ENCODE measurements at regions not wholly inside any gene's neighbourhood (a gene's known extent, or its start where the extent isn't known, plus 50 kb on each side); places are given as distances from the start of the nearest gene placed in this dataset.

DNA sequence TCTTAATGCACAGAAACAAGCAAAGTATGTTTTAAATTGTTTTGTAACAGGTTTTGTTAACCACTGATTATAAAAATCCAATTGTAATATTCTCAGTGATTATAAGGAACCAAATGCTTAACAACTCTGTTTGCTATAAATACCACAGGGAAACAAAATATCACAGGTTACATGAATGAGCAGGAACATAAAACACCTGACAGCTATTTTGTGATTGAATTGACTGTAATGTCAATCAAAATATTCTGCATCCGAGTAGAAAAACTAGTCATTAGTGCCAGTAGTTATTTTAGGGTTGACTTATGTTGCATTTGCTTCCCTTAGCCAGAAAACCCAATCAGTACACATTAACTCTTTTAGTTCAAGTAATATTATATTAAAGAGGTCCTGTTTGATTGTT, 1707.8 kb upstream of the ACO1 start (continued):
- TF ChIP-seq, protein P1, sequence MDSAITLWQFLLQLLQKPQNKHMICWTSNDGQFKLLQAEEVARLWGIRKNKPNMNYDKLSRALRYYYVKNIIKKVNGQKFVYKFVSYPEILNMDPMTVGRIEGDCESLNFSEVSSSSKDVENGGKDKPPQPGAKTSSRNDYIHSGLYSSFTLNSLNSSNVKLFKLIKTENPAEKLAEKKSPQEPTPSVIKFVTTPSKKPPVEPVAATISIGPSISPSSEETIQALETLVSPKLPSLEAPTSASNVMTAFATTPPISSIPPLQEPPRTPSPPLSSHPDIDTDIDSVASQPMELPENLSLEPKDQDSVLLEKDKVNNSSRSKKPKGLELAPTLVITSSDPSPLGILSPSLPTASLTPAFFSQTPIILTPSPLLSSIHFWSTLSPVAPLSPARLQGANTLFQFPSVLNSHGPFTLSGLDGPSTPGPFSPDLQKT (CRISPR knock-in tag; IDR thresholded peaks at IDR 0.05; ENCODE audit: borderline replicate concordance): no peak
- TF ChIP-seq ZNF224 (CRISPR knock-in tag; IDR thresholded peaks at IDR 0.05) (no peak), TBP (CRISPR knock-in tag; IDR thresholded peaks at IDR 0.05) (no peak)

DNA sequence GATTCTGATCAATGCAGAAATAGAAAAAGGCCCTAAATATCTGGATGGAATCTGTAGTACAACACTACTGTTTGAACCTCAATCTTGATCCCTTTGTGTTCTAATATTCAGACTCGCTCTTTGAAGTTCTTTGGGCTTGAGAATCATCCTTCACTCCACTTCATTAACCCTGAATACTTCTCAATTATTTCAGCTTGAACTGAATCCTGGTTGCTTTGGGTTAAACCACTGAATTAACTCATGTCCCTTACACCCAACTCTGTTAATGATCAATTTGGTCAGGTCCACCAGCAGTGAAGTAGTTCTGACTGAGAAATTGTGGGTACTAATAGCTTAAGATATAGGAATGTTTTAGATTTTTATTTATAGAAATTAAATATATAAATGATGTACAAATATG, 1707.2 kb upstream of the ACO1 start:
- H2AFZ ChIP-seq (ENCODE audit: low read length): no peak overlapping the region
- no peak overlapping the region for H3K4me2 ChIP-seq (ENCODE audit: low read depth, low read length)
- ChIA-PET POLR2A (no interaction called here), CTCF (ENCODE audit: low intra/inter-chr PET ratio, low total read pairs) (no interaction called here)
- H3K36me3 ChIP-seq (replicated peaks in 1 of 2; ENCODE audit: control insufficient read depth in 1 of 2, insufficient read depth in 2 of 2, low read length in 2 of 2): no peaks in the 10 kb centered on the region
- BruUV-seq (replicated peaks): no TSS peak
- H3K27ac ChIP-seq (ENCODE audit: extremely low read length, insufficient read depth, low read length): no peak overlapping the region
- in situ Hi-C loops (cut with HindIII; ENCODE audit: extremely low pct_ligation_motif_present, low pct_unique_long_range_greater_than_20kb) (loop anchor here (10.0 kb wide), 1 partner anchor 58 kb away; no protein-coding TSS in a partner anchor), intact Hi-C loops (cut with micrococcal nuclease; ENCODE audit: unreplicated experiment) (no loop called here)
- no peak for ATAC-seq
- H3K9me3 ChIP-seq (ENCODE audit: low read length): no peaks in the 10 kb centered on the region
- H4K20me1 ChIP-seq (ENCODE audit: insufficient read depth, low read length): no peaks in the 10 kb centered on the region
- FAIRE-seq: no peak
- H3K79me2 ChIP-seq (ENCODE audit: insufficient read depth, low read length): no peaks in the 10 kb centered on the region
- no peak overlapping the region for H3K4me3 ChIP-seq (replicated peaks in 1 of 3; ENCODE audit: insufficient read depth in 1 of 3, low read depth in 2 of 3, low read length in 3 of 3)
- WGBS (ENCODE audit: low lambda C conversion rate): 7% methylated on average over 1 of the region's 1 CpG
- H3K4me1 ChIP-seq (ENCODE audit: insufficient read depth, low read length): no peaks in the 10 kb centered on the region
- no peaks in the 10 kb centered on the region for H3K27me3 ChIP-seq (ENCODE audit: control insufficient read depth in 1 of 2, insufficient read depth in 2 of 2, low read length in 2 of 2)
- H3K9ac ChIP-seq (ENCODE audit: insufficient read depth, low read depth, low read length): no peak overlapping the region
- no peak for DNase-seq (ENCODE audit: low spot score)
- TF ChIP-seq, protein P2, sequence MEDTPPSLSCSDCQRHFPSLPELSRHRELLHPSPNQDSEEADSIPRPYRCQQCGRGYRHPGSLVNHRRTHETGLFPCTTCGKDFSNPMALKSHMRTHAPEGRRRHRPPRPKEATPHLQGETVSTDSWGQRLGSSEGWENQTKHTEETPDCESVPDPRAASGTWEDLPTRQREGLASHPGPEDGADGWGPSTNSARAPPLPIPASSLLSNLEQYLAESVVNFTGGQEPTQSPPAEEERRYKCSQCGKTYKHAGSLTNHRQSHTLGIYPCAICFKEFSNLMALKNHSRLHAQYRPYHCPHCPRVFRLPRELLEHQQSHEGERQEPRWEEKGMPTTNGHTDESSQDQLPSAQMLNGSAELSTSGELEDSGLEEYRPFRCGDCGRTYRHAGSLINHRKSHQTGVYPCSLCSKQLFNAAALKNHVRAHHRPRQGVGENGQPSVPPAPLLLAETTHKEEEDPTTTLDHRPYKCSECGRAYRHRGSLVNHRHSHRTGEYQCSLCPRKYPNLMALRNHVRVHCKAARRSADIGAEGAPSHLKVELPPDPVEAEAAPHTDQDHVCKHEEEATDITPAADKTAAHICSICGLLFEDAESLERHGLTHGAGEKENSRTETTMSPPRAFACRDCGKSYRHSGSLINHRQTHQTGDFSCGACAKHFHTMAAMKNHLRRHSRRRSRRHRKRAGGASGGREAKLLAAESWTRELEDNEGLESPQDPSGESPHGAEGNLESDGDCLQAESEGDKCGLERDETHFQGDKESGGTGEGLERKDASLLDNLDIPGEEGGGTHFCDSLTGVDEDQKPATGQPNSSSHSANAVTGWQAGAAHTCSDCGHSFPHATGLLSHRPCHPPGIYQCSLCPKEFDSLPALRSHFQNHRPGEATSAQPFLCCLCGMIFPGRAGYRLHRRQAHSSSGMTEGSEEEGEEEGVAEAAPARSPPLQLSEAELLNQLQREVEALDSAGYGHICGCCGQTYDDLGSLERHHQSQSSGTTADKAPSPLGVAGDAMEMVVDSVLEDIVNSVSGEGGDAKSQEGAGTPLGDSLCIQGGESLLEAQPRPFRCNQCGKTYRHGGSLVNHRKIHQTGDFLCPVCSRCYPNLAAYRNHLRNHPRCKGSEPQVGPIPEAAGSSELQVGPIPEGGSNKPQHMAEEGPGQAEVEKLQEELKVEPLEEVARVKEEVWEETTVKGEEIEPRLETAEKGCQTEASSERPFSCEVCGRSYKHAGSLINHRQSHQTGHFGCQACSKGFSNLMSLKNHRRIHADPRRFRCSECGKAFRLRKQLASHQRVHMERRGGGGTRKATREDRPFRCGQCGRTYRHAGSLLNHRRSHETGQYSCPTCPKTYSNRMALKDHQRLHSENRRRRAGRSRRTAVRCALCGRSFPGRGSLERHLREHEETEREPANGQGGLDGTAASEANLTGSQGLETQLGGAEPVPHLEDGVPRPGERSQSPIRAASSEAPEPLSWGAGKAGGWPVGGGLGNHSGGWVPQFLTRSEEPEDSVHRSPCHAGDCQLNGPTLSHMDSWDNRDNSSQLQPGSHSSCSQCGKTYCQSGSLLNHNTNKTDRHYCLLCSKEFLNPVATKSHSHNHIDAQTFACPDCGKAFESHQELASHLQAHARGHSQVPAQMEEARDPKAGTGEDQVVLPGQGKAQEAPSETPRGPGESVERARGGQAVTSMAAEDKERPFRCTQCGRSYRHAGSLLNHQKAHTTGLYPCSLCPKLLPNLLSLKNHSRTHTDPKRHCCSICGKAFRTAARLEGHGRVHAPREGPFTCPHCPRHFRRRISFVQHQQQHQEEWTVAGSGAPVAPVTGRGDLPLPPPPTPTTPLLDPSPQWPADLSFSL (CRISPR knock-in tag; IDR thresholded peaks at IDR 0.05): no peak
- no peak for TF ChIP-seq CENPX (CRISPR knock-in tag; IDR thresholded peaks at IDR 0.05)
- TF ChIP-seq SIX4 (CRISPR knock-in tag; IDR thresholded peaks at IDR 0.05): no peak
- TF ChIP-seq SRSF4 (IDR thresholded peaks at IDR 0.05; ENCODE audit: low read depth, low read length, poor library complexity, severe bottlenecking): no peak
- TF ChIP-seq ZNF460 (CRISPR knock-in tag; IDR thresholded peaks at IDR 0.05; ENCODE audit: borderline replicate concordance): no peak
- no peak for TF ChIP-seq SIN3A (IDR thresholded peaks at IDR 0.05; ENCODE audit: borderline replicate concordance, low read depth, low read length)
- TF ChIP-seq, protein P3, sequence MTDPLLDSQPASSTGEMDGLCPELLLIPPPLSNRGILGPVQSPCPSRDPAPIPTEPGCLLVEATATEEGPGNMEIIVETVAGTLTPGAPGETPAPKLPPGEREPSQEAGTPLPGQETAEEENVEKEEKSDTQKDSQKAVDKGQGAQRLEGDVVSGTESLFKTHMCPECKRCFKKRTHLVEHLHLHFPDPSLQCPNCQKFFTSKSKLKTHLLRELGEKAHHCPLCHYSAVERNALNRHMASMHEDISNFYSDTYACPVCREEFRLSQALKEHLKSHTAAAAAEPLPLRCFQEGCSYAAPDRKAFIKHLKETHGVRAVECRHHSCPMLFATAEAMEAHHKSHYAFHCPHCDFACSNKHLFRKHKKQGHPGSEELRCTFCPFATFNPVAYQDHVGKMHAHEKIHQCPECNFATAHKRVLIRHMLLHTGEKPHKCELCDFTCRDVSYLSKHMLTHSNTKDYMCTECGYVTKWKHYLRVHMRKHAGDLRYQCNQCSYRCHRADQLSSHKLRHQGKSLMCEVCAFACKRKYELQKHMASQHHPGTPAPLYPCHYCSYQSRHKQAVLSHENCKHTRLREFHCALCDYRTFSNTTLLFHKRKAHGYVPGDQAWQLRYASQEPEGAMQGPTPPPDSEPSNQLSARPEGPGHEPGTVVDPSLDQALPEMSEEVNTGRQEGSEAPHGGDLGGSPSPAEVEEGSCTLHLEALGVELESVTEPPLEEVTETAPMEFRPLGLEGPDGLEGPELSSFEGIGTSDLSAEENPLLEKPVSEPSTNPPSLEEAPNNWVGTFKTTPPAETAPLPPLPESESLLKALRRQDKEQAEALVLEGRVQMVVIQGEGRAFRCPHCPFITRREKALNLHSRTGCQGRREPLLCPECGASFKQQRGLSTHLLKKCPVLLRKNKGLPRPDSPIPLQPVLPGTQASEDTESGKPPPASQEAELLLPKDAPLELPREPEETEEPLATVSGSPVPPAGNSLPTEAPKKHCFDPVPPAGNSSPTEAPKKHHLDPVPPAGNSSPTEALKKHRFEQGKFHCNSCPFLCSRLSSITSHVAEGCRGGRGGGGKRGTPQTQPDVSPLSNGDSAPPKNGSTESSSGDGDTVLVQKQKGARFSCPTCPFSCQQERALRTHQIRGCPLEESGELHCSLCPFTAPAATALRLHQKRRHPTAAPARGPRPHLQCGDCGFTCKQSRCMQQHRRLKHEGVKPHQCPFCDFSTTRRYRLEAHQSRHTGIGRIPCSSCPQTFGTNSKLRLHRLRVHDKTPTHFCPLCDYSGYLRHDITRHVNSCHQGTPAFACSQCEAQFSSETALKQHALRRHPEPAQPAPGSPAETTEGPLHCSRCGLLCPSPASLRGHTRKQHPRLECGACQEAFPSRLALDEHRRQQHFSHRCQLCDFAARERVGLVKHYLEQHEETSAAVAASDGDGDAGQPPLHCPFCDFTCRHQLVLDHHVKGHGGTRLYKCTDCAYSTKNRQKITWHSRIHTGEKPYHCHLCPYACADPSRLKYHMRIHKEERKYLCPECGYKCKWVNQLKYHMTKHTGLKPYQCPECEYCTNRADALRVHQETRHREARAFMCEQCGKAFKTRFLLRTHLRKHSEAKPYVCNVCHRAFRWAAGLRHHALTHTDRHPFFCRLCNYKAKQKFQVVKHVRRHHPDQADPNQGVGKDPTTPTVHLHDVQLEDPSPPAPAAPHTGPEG (CRISPR knock-in tag; IDR thresholded peaks at IDR 0.05): no peak
- no peak for TF ChIP-seq ISL2 (CRISPR knock-in tag; IDR thresholded peaks at IDR 0.05)
